ENCODE measurements at regions not wholly inside any gene's neighbourhood (a gene's known extent, or its start where the extent isn't known, plus 50 kb on each side); places are given as distances from the start of the nearest gene placed in this dataset.

DNA sequence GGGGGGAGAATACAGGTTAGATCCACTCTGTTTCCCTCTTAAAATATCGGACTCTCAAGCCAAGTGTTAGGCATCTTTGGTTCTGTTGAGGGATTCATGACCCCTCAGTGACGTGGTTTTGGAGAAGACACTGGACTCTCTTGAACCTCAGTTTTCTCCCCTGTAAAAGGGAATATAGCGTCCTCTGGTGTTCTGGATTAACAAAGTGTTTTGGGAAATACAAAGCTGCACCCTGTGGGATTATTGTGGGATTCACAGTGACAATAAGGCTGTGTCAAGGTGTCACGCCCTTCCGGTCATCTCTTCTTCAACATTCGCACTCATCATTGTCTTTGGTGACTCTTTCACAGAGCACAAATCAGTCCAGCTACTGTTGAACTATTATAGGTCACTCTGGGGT, 139.0 kb downstream of the IRX1 start:
- DNase-seq (ENCODE audit: low read depth in 4 of 4, low spot score in 3 of 4) = no peak

DNA sequence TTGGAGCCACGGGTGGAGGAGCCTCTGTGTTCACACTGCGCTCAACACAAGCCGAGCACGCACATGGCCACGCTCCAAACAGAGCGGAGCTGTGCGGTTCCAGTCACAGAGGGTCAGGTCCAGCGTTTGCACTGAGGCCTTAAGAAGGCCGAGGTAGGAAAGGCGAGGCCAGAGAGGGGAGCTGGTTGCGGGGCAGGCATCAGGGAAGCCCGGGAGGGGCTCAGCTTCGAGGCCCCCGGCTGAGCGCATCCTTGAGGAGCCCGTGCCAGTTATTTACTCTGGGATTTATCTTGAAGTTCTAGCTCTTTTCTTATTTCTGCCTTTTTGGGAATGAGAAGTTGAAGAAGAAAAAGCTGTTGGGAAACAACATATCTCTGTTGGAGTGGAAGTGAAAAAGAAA, 140.8 kb downstream of the IRX1 start:
- DNase-seq (ENCODE audit: low read depth in 4 of 4, low spot score in 3 of 4) = no peak

DNA sequence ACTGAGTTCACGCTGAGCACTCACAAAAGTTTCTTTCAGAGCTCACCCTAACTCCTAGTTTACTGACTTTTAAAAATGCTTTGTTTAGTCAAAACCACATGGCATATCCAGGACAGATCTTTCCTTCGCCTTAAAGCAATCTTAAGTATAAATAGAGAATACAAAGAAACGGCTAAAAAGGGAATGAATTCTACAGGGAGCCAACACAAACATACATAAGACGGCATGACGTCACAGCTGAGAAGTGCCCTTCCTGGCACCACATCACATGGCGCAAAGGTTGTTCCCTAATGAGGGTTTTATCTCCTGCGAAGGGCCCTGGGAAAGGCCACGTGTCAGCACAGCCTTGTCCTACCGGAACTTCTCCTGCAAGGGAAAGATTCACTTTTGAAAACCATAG, 141.3 kb downstream of the IRX1 start:
- no peak for DNase-seq (ENCODE audit: low read depth in 4 of 4, low spot score in 3 of 4)

DNA sequence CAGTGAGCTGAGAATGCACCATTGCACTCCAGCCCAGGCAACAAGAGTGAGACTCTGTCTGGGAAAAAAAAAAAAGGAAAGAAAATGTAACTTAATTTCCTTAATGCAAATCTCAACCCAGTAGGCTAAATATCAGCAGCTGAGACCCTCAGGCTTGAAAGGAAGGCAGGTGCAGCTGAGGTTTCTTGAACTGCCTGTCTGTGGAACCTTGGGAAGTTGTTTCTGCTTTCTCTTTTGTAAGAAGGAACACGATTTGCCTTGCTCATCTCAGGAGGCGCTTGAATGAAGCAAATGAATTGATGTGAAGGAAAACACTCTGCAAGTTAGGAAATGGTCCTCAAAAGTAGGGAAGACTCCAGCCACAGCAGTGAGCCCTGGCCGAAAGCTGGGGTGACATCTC, 143.3 kb downstream of the IRX1 start:
- no peak for DNase-seq (ENCODE audit: low read depth in 4 of 4, low spot score in 3 of 4)

DNA sequence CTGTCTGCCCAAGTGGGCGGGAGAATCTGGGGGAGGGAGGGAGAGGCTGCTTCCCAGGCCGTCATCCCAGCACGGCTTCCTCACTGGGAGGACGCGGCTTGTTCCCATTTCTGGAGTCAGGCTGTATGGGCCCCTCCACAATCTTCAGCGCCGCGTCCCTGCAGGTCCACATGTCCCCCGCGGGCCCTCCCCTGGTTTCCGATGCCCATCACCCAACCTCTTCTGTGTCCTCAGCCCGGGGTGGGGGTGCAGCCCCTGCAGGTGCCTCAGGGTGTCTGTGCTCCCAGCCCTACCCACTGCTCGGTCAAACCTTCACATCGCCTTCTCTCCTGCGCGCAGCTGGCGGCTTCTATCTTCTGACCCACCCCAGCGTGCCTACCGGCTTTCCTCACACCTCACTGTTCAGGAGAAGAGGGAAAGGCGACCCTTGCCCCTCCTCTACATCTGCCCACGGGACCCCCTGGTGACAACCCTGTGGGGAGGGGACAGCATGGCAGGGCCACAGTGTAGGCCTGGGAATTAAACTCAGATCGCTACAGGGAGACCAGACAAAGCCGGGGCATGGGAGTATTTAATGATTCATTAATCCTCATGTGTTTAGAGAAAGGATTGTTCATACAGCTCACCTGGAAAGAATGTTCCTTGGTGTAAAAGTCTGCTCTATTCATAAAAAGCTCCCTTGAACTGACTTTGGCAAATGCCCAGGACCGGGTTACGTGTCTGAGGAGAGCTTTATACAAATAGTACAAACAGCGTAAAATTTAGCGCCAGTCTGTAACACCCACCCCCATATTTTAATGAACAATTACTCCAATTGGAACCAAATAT, 145.1 kb downstream of the IRX1 start:
- no peak for DNase-seq (ENCODE audit: low read depth in 4 of 4, low spot score in 3 of 4)

DNA sequence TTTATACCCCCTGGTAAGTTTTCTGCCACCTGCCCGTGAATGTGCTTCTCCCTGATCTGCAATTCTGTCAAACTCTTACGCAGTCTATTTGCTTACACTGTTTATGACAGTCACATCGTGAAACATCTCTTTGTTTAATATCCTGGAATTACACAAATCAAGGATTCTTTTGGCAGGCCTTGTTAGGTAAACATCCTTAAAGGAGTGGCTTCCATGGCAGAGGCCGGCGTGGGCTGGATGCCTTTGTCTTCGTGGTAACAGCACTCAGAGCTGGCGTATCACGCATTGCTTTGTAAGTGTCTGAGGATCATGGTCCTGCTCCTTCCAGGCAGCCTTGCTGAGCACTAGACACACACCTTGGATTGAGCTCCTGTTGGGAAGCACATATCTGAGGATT, 145.7 kb downstream of the IRX1 start:
- DNase-seq (ENCODE audit: low read depth in 4 of 4, low spot score in 3 of 4) = no peak

DNA sequence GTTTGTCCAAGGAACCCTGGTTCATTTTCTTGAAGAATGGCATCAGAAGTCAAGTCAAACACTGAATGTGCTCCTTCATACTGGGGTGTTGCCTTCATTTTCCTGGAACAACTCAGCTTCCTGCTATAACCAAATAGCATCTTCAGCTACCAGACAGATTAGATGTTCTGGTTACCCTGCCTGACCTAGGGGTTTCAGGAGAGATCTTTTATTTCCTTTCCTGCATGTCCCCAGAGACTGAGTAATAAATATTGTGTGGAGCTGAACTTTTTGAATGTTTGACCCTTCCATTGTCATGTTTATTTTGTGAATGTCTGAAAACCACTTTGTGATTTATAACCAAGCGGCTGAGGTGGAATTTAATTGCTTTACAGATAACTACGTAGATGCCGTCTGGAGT, 147.1 kb downstream of the IRX1 start:
- DNase-seq (ENCODE audit: low read depth in 4 of 4, low spot score in 3 of 4) = no peak

DNA sequence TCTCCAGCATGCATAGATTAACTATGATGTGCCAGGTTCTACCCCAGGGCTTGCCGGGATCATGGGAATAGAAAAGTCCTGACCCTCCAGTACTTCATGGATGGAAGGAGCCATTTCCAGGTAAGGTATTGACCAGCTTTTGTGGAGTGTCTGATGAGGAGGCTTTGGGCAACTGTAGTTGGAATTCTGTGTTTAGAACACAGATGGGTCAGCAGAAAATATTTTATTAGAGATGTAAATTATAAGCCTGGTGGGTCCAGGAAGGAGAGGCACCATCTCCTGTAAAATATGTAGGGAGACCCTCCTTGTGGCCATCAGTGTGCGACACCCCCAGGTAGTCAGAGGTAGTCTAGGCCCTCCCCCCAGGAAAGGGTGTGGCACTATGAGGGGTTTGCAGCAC, 156.2 kb downstream of the IRX1 start:
- DNase-seq (ENCODE audit: low read depth in 4 of 4, low spot score in 3 of 4) = no peak

DNA sequence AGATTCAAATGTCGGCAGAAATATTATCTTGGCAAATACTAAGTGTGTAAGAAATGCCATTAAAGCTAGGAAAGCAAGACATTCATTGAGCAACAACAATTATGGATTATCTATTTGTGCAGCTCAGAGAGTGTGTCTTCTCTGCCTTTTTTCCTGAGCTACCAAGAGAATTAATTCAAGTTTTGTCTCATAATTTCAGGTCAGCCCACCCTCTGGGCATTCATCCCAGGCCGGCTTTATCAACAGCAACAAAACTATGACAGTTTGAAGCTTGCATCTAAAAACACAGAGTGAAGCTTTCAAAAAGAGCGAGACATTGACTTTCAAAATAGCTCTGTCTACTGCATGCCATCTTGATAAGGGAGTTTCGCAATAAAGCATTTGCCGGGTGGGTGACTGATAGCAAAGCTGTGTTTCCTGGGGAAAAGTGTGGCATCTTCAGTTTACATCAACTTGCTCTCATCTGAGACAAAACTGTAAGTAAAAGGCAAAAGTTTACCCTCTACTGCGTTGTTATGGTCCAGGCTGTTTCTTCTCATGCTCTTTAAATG, 182.4 kb downstream of the IRX1 start:
- DNase-seq (ENCODE audit: low read depth in 4 of 4, low spot score in 3 of 4) = no peak

DNA sequence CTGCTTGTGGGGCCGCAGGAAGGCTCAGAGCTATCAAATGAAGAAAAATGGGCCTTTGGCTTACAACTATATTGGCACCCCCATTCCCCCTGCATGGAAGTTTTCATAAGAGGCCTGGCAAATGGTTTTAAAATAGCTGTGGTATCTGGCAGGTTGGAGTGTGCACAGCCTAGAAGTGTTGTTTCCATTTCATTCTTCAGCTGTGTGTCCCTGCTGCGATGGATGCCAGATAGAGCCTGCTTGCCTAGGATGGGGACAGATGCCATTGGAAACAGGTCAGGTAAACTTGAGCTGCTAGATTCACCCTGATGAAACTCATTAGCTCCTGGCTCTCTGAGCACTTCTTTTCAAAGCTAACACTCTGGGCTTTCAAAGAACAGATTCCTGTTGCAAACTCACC, 183.3 kb downstream of the IRX1 start:
- no peak for DNase-seq (ENCODE audit: low read depth in 4 of 4, low spot score in 3 of 4)

DNA sequence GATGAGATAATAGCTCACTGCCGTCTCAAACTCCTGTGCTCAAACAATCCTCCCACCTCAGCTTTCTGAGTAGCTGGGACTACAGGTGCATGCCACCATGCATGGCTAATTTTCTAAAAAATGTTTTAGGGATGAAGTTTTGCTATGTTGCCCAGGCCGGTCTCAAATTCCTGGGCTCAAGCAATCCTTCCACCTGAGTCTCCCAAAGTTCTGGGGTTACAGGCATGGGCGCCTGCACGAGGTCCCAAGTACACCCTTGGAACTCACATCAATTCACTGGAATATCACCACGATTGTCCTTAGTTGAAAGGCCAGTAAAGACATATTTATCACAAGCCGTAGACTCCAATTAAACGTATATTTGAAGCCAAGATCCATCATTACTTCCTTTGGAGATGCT, 184.6 kb downstream of the IRX1 start:
- DNase-seq (ENCODE audit: low read depth in 4 of 4, low spot score in 3 of 4) = no peak

DNA sequence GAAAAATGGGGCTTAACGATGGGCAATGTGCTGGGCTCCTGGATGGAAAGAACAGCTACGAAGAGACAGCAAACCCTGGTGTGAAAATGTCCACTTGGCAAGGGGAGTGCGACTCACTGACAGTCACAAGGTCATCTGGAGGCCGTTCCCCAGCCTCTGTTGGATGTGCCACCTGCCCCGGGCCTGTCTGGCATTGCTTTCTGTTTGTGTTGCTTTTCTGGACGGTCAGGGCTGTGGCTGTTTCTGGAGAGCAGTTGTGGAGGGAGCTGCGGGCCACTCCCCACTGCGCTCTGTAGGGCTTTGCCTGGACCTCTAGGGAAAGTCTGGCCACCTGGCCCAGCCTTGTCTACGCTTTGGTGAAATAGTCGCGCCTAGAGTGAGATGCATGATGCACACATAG, 185.3 kb downstream of the IRX1 start:
- no peak for DNase-seq (ENCODE audit: low read depth in 4 of 4, low spot score in 3 of 4)

DNA sequence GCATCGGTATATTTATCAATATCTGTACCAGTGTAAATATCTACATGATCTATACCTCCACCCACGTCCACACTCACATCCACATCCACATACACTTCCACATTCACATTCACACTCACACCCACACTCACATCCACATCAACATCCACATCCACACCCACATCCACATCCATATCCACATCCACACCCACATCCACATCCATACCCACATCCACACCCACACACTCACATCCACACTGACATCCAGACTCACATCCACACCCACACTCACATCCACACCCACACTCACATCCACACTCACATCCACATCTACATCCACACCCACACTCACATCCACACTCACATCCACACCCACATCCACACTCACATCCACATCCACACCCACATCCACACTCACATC, 189.2 kb downstream of the IRX1 start:
- no peak for DNase-seq (ENCODE audit: low read depth in 4 of 4, low spot score in 3 of 4)

DNA sequence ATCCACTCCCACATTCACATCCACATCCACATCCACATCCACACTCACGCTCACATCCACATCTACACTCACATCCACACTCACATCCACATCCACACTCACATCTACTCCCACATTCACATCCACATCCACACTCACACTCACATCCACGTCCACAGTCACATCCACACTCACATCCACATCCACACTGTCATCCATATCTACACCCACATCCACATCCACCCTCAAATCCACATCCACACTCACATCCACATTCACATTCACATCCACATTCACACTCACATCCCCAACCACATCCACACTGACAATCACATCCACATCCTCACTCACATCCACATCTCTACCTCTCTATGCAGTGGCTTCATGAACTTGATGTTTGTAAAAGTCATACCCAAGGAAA, 190.5 kb downstream of the IRX1 start:
- DNase-seq (ENCODE audit: low read depth in 4 of 4, low spot score in 3 of 4) = no peak

DNA sequence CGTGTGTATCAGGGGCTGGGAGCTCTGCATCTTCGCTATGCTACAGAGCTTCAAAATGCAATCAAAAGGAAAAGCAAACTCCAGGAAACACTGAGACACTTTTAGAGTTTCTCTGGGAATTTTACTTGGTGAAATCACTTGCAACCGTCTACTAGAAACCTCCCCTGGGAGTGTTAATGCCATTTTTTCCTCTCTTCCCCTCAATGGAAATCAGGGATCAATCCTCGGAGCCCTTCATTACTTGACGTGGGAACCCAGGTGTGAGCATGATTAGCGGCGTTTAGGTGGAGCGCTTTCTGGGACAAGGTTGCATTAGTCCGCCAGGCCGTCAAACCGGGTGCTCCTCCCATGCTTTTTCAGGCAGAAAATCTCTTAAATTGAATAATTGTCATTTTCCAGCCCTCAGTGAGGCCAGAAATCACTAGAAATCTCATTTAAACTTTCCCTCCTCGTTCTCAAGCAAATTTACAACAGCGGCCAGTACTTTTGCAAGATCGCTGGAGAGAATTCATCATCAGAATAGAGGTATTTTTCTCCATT, 191.3 kb downstream of the IRX1 start:
- DNase-seq (ENCODE audit: low read depth in 4 of 4, low spot score in 3 of 4) = no peak

DNA sequence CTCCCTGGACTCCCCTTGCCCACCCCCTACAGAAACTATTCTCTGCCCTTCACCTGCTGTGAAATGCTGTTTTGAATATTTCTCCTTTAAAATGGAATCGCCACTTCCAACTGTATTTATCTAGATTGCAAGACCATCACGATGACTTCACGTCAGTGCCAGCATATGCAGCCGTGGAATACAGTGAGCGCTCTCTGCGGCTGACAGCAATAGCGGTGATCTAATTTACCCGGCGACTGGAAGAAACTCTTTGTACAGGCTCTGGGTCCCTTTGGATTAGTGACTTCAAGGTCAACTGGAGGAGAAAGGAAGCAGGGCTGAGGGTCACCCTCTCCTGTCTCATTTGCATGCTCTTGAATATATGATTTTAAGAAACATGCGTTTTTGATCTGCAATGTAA, 192.0 kb downstream of the IRX1 start:
- no peak for DNase-seq (ENCODE audit: low read depth in 4 of 4, low spot score in 3 of 4)

DNA sequence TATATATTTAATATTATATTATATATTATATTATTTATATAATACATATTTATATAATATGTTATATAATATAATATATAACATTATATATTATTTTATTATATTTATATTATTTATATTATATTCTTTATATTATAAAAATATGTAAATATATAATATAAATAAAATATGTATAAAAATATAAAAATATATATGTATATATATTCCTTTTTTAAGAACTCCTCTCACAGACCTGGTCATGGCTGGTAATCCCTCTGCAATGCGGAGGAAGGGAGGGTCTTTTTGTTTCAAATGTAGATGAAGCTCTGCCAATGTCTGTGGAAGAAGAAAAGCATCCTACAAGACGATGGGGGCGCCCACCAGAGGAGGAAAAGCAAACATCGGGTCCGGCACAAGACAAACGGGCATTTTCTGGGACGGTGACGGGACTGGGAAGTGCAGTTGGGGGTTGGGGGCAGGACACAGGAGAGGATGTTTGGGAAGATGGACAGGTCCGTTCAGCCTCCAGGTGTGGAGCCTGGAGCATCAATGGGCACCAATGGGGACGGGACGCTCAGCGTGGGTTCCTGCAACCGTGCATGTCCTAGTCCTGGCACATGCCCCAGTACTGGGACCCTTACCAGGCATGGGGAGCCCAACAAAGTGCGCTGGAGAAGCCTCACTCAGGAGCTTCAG, 194.0 kb downstream of the IRX1 start:
- DNase-seq (ENCODE audit: low read depth in 4 of 4, low spot score in 3 of 4) = no peak

DNA sequence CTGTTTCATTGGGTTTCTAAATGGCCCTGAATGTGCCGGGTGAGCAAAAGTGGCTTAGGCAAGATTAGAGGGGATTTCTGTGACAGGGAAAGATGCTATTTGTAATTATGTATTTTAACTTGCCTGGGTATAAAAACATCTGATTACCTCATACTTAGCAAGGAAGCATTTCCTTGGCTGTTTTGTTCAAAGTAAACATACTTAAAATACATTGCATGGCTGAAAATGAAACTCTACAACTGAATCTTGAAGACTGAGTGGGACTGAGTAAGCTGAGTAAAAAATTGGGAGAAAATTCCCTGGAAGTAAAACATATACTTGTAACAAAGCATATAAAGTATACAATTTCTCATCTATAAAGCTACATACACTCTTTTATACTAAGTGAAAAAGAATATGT, 197.5 kb downstream of the IRX1 start:
- DNase-seq (ENCODE audit: low read depth in 4 of 4, low spot score in 3 of 4) = no peak

DNA sequence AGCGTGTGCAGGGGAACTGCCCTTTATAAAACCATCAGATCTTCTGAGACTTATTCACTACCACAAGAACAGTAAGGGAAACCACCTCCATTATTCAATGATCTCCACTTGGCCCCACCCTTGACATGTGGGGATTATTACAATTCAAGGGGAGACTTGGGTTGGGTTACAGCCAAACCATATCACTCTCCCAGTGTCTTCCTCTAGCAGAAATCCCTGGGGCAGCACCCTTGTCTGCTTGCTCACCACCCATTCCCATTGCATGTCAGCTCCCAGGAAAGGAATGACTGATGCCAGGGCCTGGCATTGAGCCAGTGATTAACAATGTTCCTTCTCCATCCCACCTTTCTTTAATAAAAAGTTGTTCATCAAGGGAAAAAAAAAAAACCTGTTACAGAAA, 199.0 kb downstream of the IRX1 start:
- DNase-seq (ENCODE audit: low read depth in 4 of 4, low spot score in 3 of 4) = no peak

DNA sequence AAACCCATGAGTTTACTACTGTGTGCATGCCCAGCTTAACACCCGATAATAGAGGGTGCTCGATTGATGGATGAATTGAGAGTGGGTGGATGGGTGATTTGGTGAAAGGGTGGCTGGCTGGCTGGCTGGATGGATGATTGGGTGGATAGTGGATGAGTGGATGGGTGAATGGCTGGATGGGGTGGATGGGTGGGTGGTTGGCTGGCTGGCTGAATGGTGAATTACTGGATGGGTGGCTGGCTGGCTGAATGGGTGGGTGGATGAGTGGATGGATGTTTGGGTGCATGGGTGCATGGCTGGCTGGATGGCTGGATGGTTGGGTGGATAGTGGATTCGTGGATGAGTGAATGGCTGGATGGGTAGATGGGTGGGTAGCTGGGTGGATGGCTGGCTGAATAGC, 201.1 kb downstream of the IRX1 start:
- no peak for DNase-seq (ENCODE audit: low read depth in 4 of 4, low spot score in 3 of 4)

DNA sequence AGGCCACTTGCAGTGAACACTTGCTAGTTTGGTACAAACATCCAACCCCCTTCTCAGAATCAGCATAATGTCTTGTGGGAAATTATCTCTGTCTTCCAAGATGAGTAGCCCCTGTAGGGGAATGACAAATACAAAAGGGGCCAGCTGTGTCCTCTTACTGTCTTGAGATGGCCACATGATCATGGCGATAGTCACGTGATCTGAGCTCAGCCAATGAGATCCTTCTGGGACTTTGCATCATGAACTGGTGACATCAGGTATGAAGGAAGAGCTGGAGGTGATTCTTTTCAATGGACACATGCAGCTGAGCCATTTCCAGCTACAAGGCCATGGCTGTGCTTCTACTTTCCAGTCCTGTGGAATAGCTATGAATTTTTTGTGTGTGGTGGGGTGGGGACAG, 206.3 kb downstream of the IRX1 start:
- no peak for DNase-seq (ENCODE audit: low read depth in 4 of 4, low spot score in 3 of 4)

DNA sequence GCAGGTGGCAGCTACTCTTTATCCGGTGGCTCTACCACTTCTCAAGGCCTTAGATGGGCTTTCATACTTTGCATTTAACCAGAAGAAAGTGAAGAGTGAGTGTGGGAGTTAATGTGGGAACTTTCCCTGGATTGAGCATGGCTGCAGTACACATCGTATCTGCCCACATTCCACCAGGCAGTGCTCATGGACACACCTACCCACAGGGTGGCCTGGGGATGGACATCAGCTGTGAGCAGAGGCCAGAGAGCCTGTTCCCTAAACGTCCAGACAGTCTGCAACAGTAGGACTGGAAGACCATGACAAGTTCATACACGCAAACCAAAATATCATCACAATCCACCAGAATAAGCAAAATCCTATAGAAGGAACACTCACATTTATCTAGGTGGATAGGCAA, 213.8 kb downstream of the IRX1 start:
- DNase-seq (ENCODE audit: low read depth in 4 of 4, low spot score in 3 of 4) = no peak
